ENCODE measurements at regions not wholly inside any gene's neighbourhood (a gene's known extent, or its start where the extent isn't known, plus 50 kb on each side); places are given as distances from the start of the nearest gene placed in this dataset.

DNA sequence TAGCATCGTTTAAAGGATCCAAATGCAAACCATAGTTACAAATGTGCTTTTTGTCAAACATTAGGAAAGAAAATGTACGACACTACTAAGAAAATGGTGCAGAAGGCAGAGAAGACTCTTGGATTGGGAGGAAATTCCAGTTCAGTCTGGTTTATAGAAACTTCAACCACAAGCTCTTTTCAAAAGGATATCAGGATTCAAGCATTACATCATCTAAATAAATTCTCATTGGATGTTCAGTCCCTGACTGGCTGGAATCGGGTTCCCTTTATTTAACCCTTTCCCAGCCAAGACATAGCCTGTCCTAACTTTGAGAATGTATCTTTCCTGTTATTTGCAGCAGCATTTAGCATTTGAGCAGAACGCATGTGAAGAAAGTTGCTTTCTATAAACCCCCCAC is 184.6 kb downstream of the LMO4 start:
- no peaks in the 10 kb centered on the region for H3K27me3 ChIP-seq
- DNase-seq (ENCODE audit: extremely low spot score in 2 of 2), result no peak
- H3K36me3 ChIP-seq, result no peaks in the 10 kb centered on the region
- peaks cover 5% of the 10 kb centered on the region for H3K4me1 ChIP-seq
- H3K27ac ChIP-seq, result peak overlapping the region; percentile 58
- H3K9me3 ChIP-seq, result no peaks in the 10 kb centered on the region
- no peak overlapping the region for H3K4me3 ChIP-seq
- intact Hi-C loops (cut with DNase I), result no loop called here
- TF ChIP-seq POLR2A (IDR thresholded peaks at IDR 0.05), result no peak

DNA sequence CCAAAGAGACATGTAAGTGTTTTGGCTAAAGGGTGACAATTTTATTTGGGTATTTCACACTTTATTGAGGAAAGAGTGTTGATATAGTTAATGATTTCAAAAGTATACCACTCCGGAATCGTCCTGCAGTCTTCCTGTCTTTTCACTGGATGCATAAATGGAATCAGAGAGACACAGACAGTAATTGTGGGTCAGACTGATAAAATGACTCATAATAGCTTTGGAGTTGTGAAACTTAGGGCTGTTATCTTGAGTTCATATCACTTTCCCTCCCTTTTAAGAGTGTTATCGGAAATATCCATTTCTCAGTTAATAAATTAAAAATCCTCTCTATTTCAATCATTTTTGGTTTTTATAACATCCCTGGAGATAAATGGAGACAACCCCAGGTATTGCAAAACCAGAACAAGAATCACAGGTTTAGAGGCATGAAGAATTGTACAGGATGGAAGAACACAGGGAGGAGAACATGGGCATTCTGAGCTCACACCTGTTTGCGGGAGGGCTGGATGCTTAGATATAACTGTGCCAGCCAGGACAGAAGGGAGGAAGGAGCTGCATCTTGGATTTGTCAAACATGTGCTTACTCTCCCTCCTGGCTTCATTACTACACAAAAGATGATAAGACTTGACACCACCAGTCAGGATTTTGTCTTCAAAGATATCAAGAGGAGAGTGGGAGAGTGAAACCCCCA is 185.4 kb downstream of the LMO4 start:
- no peaks in the 10 kb centered on the region for H3K4me1 ChIP-seq
- no peaks in the 10 kb centered on the region for H3K9me3 ChIP-seq
- intact Hi-C loops (cut with DNase I), result no loop called here
- no peaks in the 10 kb centered on the region for H3K36me3 ChIP-seq
- no peaks in the 10 kb centered on the region for H3K27me3 ChIP-seq
- H3K4me3 ChIP-seq, result no peak overlapping the region
- DNase-seq (ENCODE audit: extremely low spot score in 2 of 2), result no peak
- TF ChIP-seq POLR2A (IDR thresholded peaks at IDR 0.05) (no peak), CTCF (IDR thresholded peaks at IDR 0.05) (no peak), POLR2AphosphoS5 (IDR thresholded peaks at IDR 0.05; ENCODE audit: insufficient read depth in 1 of 2, low read depth in 1 of 2) (no peak)
- H3K27ac ChIP-seq, result no peak overlapping the region

GRCh38 chr1:87515781-87516180 is 187.1 kb downstream of the LMO4 start:
- no peaks in the 10 kb centered on the region for H3K9me3 ChIP-seq
- H3K36me3 ChIP-seq, result no peaks in the 10 kb centered on the region
- intact Hi-C loops (cut with DNase I), result no loop called here
- no peaks in the 10 kb centered on the region for H3K27me3 ChIP-seq
- H3K4me3 ChIP-seq, result no peak overlapping the region
- H3K27ac ChIP-seq, result no peak overlapping the region
- no peak for DNase-seq (ENCODE audit: extremely low spot score in 2 of 2)
- TF ChIP-seq POLR2AphosphoS5 (IDR thresholded peaks at IDR 0.05; ENCODE audit: insufficient read depth in 1 of 2, low read depth in 1 of 2) (no peak), POLR2A (IDR thresholded peaks at IDR 0.05) (no peak), CTCF (IDR thresholded peaks at IDR 0.05) (no peak)
- no peaks in the 10 kb centered on the region for H3K4me1 ChIP-seq

GRCh38 chr1:87518794-87519193 is 190.1 kb downstream of the LMO4 start:
- no peak overlapping the region for H3K27ac ChIP-seq
- no peaks in the 10 kb centered on the region for H3K4me1 ChIP-seq
- H3K36me3 ChIP-seq, result no peaks in the 10 kb centered on the region
- intact Hi-C loops (cut with DNase I), result no loop called here
- no peak for TF ChIP-seq POLR2A (IDR thresholded peaks at IDR 0.05)
- TF ChIP-seq CTCF (IDR thresholded peaks at IDR 0.05), result no peak
- no peak for TF ChIP-seq POLR2AphosphoS5 (IDR thresholded peaks at IDR 0.05; ENCODE audit: insufficient read depth in 1 of 2, low read depth in 1 of 2)
- DNase-seq (ENCODE audit: extremely low spot score in 2 of 2), result no peak
- H3K9me3 ChIP-seq, result no peaks in the 10 kb centered on the region
- no peak overlapping the region for H3K4me3 ChIP-seq
- H3K27me3 ChIP-seq, result no peaks in the 10 kb centered on the region

DNA sequence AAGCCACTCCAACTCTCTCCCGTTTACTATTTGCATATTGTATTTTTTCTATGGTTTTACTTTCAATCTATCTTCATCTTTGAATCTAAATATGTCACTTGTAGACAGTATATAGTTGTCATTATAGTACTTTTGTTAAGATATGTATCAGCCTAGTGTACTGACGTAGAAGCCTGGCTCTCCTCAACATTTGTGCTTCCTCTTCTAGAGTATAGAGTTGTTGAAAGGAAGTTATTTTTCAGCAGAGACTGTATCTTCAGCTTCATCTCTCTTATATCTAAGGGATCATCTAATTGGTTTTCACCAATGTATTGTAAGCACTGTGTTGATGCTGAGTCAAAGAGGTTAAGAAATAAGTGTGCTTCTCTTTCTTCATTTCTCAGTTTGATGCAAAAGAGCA is 192.8 kb downstream of the LMO4 start:
- Histone ChIP-seq H3K36me3 (no peaks in the 10 kb centered on the region), H3K27ac (no peak overlapping the region), H3K27me3 (no peaks in the 10 kb centered on the region), H3K4me1 (no peaks in the 10 kb centered on the region), H3K4me3 (no peak overlapping the region), H3K9me3 (no peaks in the 10 kb centered on the region)
- intact Hi-C loops (cut with DNase I), result loop anchor here (5.0 kb wide), 1 partner anchor 194 kb away; the partner anchor contains the start of gene LMO4
- no peak for DNase-seq (ENCODE audit: extremely low spot score in 2 of 2)
- TF ChIP-seq CTCF (IDR thresholded peaks at IDR 0.05) (no peak), POLR2A (IDR thresholded peaks at IDR 0.05) (no peak), POLR2AphosphoS5 (IDR thresholded peaks at IDR 0.05; ENCODE audit: insufficient read depth in 1 of 2, low read depth in 1 of 2) (no peak)
